ENCODE measurements at regions not wholly inside any gene's neighbourhood (a gene's known extent, or its start where the extent isn't known, plus 50 kb on each side); places are given as distances from the start of the nearest gene placed in this dataset.

GRCh38 chr1:184161071-184161698 lies 109.7 kb downstream of the TSEN15 start:
- no peak for TF ChIP-seq CTCF (IDR thresholded peaks at IDR 0.05)
- TF ChIP-seq POLR2A (IDR thresholded peaks at IDR 0.05) = no peak

All from testis (tissue), 2 donors.